ENCODE measurements at regions not wholly inside any gene's neighbourhood (a gene's known extent, or its start where the extent isn't known, plus 50 kb on each side); places are given as distances from the start of the nearest gene placed in this dataset.
"Not testable (repeated sequence)": the region's sequence is repeated elsewhere in the genome, so short reads cannot be mapped to it uniquely, and the experiment has no call there.

GRCh38 chr2:138066139-138066806 is 102.0 kb downstream of the HNMT start:
- H3K9me3 ChIP-seq (replicated peaks in 1 of 2; ENCODE audit: control insufficient read depth in 1 of 2, insufficient read depth in 1 of 2, low read length in 2 of 2) = no peaks in the 10 kb centered on the region
- no peaks in the 10 kb centered on the region for H3K79me2 ChIP-seq (ENCODE audit: insufficient read depth, low read length)
- Mint-ChIP-seq H3K36me3 (no peaks in the 10 kb centered on the region), H3K27me3 (ENCODE audit: low read depth in 3 of 3) (peaks cover 0 to 1% (median 0%) of the 10 kb centered on the region in 3 donors), H3K4me3 (no peak overlapping the region), H3K4me1 (no peaks in the 10 kb centered on the region), H3K9me3 (peaks cover 0 to 10% (median 4%) of the 10 kb centered on the region in 7 donors), H3K27ac (no peak overlapping the region)
- H2AFZ ChIP-seq (ENCODE audit: insufficient read depth, low read depth, low read length, poor library complexity, severe bottlenecking) = no peak overlapping the region
- no peak for DNase-seq
- no peak overlapping the region for H3K27ac ChIP-seq (ENCODE audit: low read depth in 1 of 2, low read length in 2 of 2)
- no peaks in the 10 kb centered on the region for H3K4me1 ChIP-seq (ENCODE audit: control insufficient read depth in 1 of 2, insufficient read depth in 2 of 2, low read length in 2 of 2)
- no peak overlapping the region for H3K4me2 ChIP-seq (replicated peaks; ENCODE audit: extremely low read depth, low read length, poor library complexity, severe bottlenecking)
- no peak overlapping the region for H3K9ac ChIP-seq (ENCODE audit: insufficient read depth, low read length, poor library complexity, severe bottlenecking)
- 100% methylated on average over 1 of the region's 3 CpGs for WGBS (ENCODE audit: insufficient coverage)
- intact Hi-C loops (cut with micrococcal nuclease) = no loop called here
- TF ChIP-seq CTCF (IDR thresholded peaks at IDR 0.05) = no peak
- H4K20me1 ChIP-seq (ENCODE audit: insufficient read depth, low read length) = no peaks in the 10 kb centered on the region
- H3K27me3 ChIP-seq (ENCODE audit: control insufficient read depth in 2 of 2, insufficient read depth in 2 of 2, low read length in 2 of 2) = no peaks in the 10 kb centered on the region
- no peaks in the 10 kb centered on the region for H3K36me3 ChIP-seq (replicated peaks in 1 of 2; ENCODE audit: control insufficient read depth in 1 of 2, insufficient read depth in 2 of 2, low read length in 2 of 2)
- H3K4me3 ChIP-seq (replicated peaks in 1 of 3; ENCODE audit: low read depth in 2 of 3, low read length in 3 of 3) = no peak overlapping the region

GRCh38 chr2:138066841-138067240 is 102.6 kb downstream of the HNMT start:
- Histone ChIP-seq H3K79me2 (ENCODE audit: insufficient read depth, low read length) (no peaks in the 10 kb centered on the region), H3K36me3 (replicated peaks in 1 of 2; ENCODE audit: control insufficient read depth in 1 of 2, insufficient read depth in 2 of 2, low read length in 2 of 2) (no peaks in the 10 kb centered on the region), H3K27me3 (ENCODE audit: control insufficient read depth in 2 of 2, insufficient read depth in 2 of 2, low read length in 2 of 2) (no peaks in the 10 kb centered on the region), H3K9ac (ENCODE audit: insufficient read depth, low read length, poor library complexity, severe bottlenecking) (no peak overlapping the region), H3K4me2 (replicated peaks; ENCODE audit: extremely low read depth, low read length, poor library complexity, severe bottlenecking) (no peak overlapping the region), H3K4me3 (replicated peaks in 1 of 3; ENCODE audit: low read depth in 2 of 3, low read length in 3 of 3) (no peak overlapping the region), H2AFZ (ENCODE audit: insufficient read depth, low read depth, low read length, poor library complexity, severe bottlenecking) (no peak overlapping the region), H3K4me1 (ENCODE audit: control insufficient read depth in 1 of 2, insufficient read depth in 2 of 2, low read length in 2 of 2) (no peaks in the 10 kb centered on the region), H3K27ac (ENCODE audit: low read depth in 1 of 2, low read length in 2 of 2) (no peak overlapping the region), H4K20me1 (ENCODE audit: insufficient read depth, low read length) (no peaks in the 10 kb centered on the region), H3K9me3 (replicated peaks in 1 of 2; ENCODE audit: control insufficient read depth in 1 of 2, insufficient read depth in 1 of 2, low read length in 2 of 2) (no peaks in the 10 kb centered on the region)
- intact Hi-C loops (cut with micrococcal nuclease) = no loop called here
- TF ChIP-seq CTCF (IDR thresholded peaks at IDR 0.05) = no peak
- no peaks in the 10 kb centered on the region for H3K4me1 Mint-ChIP-seq
- H3K27me3 Mint-ChIP-seq (ENCODE audit: low read depth in 3 of 3) = peaks cover 0 to 1% (median 0%) of the 10 kb centered on the region in 3 donors
- no peaks in the 10 kb centered on the region for H3K36me3 Mint-ChIP-seq
- DNase-seq = no peak
- peaks cover 0 to 10% (median 4%) of the 10 kb centered on the region in 7 donors for H3K9me3 Mint-ChIP-seq
- no peak overlapping the region for H3K27ac Mint-ChIP-seq
- whole genome bisulfite sequencing (ENCODE audit: insufficient coverage) = 100% methylated on average over 1 of the region's 1 CpG
- no peak overlapping the region for H3K4me3 Mint-ChIP-seq

- H3K79me2 ChIP-seq (ENCODE audit: insufficient read depth, low read length); H3K9me3 Mint-ChIP-seq; H3K36me3 Mint-ChIP-seq; H3K9ac ChIP-seq (ENCODE audit: insufficient read depth, low read length, poor library complexity, severe bottlenecking); DNase-seq; H3K27ac Mint-ChIP-seq; H3K9me3 ChIP-seq (replicated peaks in 1 of 2; ENCODE audit: control insufficient read depth in 1 of 2, insufficient read depth in 1 of 2, low read length in 2 of 2); H3K36me3 ChIP-seq (replicated peaks in 1 of 2; ENCODE audit: control insufficient read depth in 1 of 2, insufficient read depth in 2 of 2, low read length in 2 of 2); H3K27me3 ChIP-seq (ENCODE audit: control insufficient read depth in 2 of 2, insufficient read depth in 2 of 2, low read length in 2 of 2); H3K27me3 Mint-ChIP-seq (ENCODE audit: low read depth in 3 of 3); H3K4me1 ChIP-seq (ENCODE audit: control insufficient read depth in 1 of 2, insufficient read depth in 2 of 2, low read length in 2 of 2); H4K20me1 ChIP-seq (ENCODE audit: insufficient read depth, low read length); H3K4me2 ChIP-seq (replicated peaks; ENCODE audit: extremely low read depth, low read length, poor library complexity, severe bottlenecking); H3K4me3 ChIP-seq (replicated peaks in 1 of 3; ENCODE audit: low read depth in 2 of 3, low read length in 3 of 3); H3K4me1 Mint-ChIP-seq; H3K27ac ChIP-seq (ENCODE audit: low read depth in 1 of 2, low read length in 2 of 2); intact Hi-C loops (cut with micrococcal nuclease); H2AFZ ChIP-seq (ENCODE audit: insufficient read depth, low read depth, low read length, poor library complexity, severe bottlenecking); H3K4me3 Mint-ChIP-seq: not testable (repeated sequence)
- no CpG with 5 or more reads among the region's 2 CpGs for WGBS (ENCODE audit: insufficient coverage)
Measured at GRCh38 chr2:138068669-138069068, 104.4 kb downstream of the HNMT start.

Measured in CD14-positive monocyte (primary cell).